GM12864 (cell line): ENCODE measurements at regions not wholly inside any gene's neighbourhood (a gene's known extent, or its start where the extent isn't known, plus 50 kb on each side); places are given as distances from the start of the nearest gene placed in this dataset.
A peak's percentile ranks its signal among the peaks of the same experiment; 100 is the strongest.
"Not testable (repeated sequence)": the region's sequence is repeated elsewhere in the genome, so short reads cannot be mapped to it uniquely, and the experiment has no call there.

Source experiments
- DNase-seq: peaks from one replicate; pipeline ENCODE4 v3.0.0-alpha.2; 2011; ENCODE audit warnings: low read depth
- H3K4me3 ChIP-seq: 2 replicates; pipeline ENCODE4 v1.5.1; 2011; ENCODE audit warnings: mild to moderate bottlenecking, low read depth, low read length, control low read depth
- TF ChIP-seq, protein P1 (sequence below): IDR thresholded peaks from 2 replicates; pipeline ENCODE4 v1.5.1; 2011; ENCODE audit warnings: low read depth, mild to moderate bottlenecking, moderate library complexity, low read length, control low read depth, inconsistent platforms; ENCODE audit errors: missing control alignments

- DNase-seq: no peak
- TF ChIP-seq, protein P1, sequence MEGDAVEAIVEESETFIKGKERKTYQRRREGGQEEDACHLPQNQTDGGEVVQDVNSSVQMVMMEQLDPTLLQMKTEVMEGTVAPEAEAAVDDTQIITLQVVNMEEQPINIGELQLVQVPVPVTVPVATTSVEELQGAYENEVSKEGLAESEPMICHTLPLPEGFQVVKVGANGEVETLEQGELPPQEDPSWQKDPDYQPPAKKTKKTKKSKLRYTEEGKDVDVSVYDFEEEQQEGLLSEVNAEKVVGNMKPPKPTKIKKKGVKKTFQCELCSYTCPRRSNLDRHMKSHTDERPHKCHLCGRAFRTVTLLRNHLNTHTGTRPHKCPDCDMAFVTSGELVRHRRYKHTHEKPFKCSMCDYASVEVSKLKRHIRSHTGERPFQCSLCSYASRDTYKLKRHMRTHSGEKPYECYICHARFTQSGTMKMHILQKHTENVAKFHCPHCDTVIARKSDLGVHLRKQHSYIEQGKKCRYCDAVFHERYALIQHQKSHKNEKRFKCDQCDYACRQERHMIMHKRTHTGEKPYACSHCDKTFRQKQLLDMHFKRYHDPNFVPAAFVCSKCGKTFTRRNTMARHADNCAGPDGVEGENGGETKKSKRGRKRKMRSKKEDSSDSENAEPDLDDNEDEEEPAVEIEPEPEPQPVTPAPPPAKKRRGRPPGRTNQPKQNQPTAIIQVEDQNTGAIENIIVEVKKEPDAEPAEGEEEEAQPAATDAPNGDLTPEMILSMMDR: no peak
- no peak overlapping the region for H3K4me3 ChIP-seq
Observed at GRCh38 chr2:44060990-44061389, 65.2 kb upstream of the LRPPRC start.

DNA sequence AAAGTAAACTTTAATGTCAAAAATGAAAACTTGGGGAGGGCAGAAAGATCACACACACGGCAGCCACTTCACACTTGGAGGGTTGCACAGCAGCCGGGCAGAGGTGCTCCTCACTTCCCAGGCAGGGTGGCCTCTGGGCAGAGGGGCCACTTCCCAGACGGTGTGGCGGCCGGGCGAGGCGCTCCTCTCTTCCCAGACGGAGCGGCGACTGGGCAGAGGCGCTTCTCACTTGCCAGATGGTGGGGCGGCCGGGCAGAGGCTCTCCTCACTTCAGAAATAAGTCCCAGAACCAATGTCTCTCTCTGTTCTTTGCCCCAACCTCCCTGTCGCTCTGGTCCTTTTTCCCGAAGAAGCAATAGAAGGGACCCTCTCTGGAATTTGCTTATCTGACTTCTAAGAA lies 65.7 kb upstream of the LRPPRC start:
- no peak for DNase-seq
- TF ChIP-seq, protein P1: no peak

GRCh38 chr2:44061876-44062275 lies 66.1 kb upstream of the LRPPRC start:
- DNase-seq: no peak
- TF ChIP-seq, protein P1: no peak

More for the DNA sequence above, 65.7 kb upstream of the LRPPRC start:
- no peak overlapping the region for H3K4me3 ChIP-seq

DNA sequence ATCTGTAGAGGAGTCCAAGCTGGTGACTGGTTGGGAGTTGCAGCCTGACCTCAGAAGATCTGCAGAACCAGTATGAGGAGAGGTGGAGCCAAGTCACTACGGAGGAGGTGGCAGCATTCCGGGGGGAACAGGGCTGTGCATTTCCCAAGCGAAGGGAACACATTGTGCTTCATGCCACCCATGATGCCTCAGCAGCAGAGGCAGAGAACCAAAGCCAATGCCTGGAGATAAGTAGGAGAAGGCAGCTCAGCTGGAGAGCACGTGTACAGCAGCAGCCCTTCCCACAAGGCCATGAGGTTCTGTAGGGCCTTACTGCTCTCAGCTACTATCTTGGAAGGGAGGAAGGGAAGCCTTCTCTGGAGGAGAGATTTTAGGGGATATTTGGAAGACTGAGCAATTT lies 67.2 kb upstream of the LRPPRC start:
- no peak overlapping the region for H3K4me3 ChIP-seq
- TF ChIP-seq, protein P1: no peak
- DNase-seq: no peak

More at GRCh38 chr2:44061876-44062275, 66.1 kb upstream of the LRPPRC start:
- no peak overlapping the region for H3K4me3 ChIP-seq

- not testable (repeated sequence) for DNase-seq, H3K4me3 ChIP-seq
Observed at GRCh38 chr2:44064281-44064680, 68.5 kb upstream of the LRPPRC start.

GRCh38 chr2:44067012-44067790 lies 71.4 kb upstream of the LRPPRC start:
- DNase-seq: not testable (repeated sequence)

GRCh38 chr2:44067791-44068181 lies 72.0 kb upstream of the LRPPRC start:
- H3K4me3 ChIP-seq, DNase-seq: not testable (repeated sequence)

More at GRCh38 chr2:44067012-44067790, 71.4 kb upstream of the LRPPRC start:
- H3K4me3 ChIP-seq: not testable (repeated sequence)

DNA sequence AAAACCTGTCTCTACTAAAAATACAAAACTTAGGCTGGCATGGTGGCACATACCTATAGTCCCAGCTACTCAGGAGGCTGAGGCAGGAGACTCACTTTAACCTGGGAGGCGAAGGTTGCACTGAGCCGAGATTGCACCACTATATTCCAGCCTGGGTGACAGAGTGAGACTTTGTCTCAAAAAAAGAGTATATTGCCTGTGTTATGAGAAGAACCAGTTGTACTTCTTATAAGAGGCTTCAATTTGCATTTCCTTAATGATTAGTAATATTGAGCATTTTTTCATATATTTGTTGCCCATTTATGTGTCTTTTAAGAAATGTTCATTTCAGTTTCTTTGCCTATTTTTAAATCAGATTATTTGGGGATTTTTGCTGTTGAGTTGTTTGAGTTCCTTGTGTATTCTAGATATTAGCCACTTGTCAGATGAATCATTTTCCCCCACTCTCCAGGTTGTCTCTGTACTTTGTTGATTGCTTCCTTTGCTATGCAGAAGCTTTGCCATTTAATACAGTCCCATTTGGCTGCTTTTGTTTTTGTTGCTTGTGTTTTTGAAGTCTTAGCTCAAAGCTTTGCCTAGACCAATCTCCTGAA lies 75.8 kb upstream of the LRPPRC start:
- TF ChIP-seq, protein P1: no peak
- H3K4me3 ChIP-seq: no peak overlapping the region
- DNase-seq: peak; percentile 4

DNA sequence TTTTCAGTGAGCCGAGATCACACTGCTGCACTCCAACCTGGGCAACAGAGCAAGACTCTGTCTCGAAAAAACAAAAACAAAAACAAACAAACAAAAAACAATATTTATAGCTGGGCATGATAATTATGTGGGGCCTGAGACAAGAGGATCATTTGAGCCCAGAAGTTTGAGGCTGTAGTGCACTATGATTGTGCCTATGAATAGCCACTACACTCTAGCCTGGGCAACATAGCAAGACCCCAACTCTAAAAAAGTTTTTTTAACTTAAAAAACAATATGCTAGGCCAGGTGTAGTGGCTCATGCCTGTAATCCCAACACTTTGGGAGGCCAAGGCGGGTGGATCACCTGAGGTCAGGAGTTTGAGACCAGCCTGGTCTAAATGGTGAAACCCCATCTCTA lies 77.9 kb upstream of the LRPPRC start:
- H3K4me3 ChIP-seq, DNase-seq: not testable (repeated sequence)

- DNase-seq, H3K4me3 ChIP-seq: not testable (repeated sequence)
Observed at GRCh38 chr2:44074795-44075194, 79.0 kb upstream of the LRPPRC start.
